Superior temporal gyrus (tissue), 1 donor: ENCODE measurements at regions not wholly inside any gene's neighbourhood (a gene's known extent, or its start where the extent isn't known, plus 50 kb on each side); places are given as distances from the start of the nearest gene placed in this dataset.
"Not testable (repeated sequence)": the region's sequence is repeated elsewhere in the genome, so short reads cannot be mapped to it uniquely, and the experiment has no call there.

ENCODE experiments used
- DNase-seq: peaks from one replicate; pipeline ENCODE4 v3.0.0-alpha.2; 2016; ENCODE audit errors: extremely low spot score

GRCh38 chr22:25395468-25395867 is 169.0 kb upstream of the GRK3 start:
- no peak for DNase-seq

DNA sequence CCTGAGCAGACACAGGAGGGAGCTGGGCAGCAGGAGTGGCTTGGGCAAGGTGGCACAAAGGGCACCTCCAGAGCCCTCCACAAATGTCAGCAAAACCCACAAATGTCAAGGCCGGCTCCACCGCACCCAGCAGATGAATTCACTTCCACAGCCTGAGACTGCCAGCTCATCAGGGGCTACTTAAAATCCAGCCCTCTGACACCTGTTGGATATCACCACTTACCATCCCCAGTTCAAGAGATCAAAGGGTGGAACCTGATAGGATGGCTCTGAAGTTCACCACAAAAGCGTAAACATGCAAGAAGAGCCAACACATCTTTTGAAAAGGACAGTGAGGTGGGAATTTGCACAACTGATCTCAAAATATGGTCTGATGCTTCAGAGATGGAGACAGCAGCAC is 168.6 kb upstream of the GRK3 start:
- DNase-seq, result no peak

- no peak for DNase-seq
Measured at GRCh38 chr22:25396615-25397200, 167.8 kb upstream of the GRK3 start.

GRCh38 chr22:25397616-25398015 is 166.9 kb upstream of the GRK3 start:
- no peak for DNase-seq

- not testable (repeated sequence) for DNase-seq
Measured at GRCh38 chr22:25398591-25399062, 165.8 kb upstream of the GRK3 start.

GRCh38 chr22:25399649-25400151 is 164.8 kb upstream of the GRK3 start:
- DNase-seq, result no peak

DNA sequence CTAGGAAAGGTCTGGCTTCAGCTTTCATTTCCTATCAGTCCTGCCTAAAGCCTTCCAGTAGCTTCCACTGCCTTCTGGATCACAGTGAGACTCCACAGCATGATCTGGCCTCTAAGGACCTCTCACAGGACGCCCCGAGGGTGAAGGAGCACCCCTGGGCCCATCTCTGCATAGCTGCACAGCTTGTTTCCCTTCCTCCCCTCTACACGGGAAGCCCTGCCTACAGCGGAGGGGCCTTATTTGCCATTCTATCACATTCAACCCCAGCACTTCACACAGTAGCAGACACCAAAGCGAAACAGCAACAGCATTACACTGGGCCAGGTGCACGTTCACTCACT is 162.3 kb upstream of the GRK3 start:
- no peak for DNase-seq

GRCh38 chr22:25402501-25403283 is 161.8 kb upstream of the GRK3 start:
- no peak for DNase-seq

GRCh38 chr22:25403284-25403810 is 161.1 kb upstream of the GRK3 start:
- no peak for DNase-seq

DNA sequence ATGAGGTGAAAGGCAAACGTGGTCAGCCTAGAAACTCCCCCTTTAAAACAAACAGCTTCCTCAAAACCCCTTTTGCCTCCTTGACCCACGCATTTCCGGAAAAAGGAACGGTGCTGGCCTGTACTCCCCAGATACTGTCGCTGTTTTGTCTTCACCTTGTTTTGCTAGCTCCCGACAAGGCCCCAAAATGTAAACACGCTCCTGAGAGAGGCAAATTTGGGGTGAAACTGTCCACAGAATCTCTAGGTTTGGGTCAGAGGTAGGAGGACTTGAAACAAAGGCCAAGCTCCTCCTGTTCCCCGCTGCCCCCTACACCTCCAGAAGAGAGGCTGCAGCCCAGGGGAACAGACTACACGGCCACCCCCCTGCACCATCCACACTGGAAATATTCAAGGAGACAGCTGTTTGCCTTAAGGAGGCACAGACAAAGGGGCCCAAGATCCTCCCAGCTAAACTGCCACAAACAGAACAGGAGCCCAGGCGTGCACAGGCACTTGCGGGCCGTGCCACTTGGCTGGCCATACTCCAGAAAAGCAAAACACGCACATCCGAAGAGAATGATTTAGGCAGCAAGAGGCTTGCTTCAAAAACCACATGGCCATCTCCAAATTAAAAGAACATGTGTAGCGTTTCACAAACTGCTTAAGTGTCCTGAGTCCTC is 160.5 kb upstream of the GRK3 start:
- DNase-seq, result no peak

- no peak for DNase-seq
Measured at GRCh38 chr22:25404556-25404927, 159.9 kb upstream of the GRK3 start.

DNA sequence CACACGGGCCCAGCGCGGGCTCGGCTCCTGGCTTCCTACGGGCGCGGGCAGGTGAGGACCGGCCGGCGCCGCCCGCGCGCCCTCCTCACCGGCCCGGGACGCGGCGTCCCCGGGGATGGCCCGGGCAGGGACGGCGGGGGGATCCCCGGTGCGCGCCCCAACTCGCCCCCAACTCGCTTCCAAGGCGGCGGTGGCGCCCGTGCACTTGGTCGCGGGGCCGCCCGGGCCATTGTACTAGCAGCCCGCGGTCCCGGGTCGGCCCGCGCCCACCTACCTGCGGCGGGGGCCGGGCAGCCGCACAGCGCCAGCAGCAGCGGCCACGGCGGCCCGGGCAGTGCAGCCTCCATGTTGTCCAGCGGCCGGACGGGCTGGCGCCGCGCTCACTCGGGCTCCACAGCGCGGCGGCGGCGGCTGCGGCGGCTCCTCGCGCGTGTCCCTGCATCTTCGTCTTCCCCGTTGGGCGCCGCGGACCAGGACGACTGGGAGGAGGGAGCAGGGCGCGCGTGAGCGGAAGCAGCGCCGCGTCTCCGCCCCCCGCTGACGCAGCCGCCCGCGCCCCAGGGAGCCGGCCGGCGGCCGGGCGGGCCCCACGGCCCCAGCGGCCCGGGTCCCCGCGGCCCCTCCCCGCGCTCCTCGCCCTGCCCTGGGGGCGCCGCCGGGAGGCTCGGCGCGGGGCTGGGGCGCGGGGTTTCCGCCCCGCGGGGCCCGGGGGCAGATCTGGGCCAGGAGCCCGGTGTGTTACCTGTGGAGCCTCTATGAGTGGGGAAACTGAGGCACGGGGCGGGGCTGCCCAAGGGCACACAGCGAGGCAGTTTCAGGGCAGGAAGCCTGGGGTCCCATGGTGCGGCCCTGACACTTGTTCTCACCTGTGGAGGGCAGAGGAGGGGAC is 159.3 kb upstream of the GRK3 start:
- DNase-seq, result peak; percentile 76

GRCh38 chr22:25405841-25406509 is 158.5 kb upstream of the GRK3 start:
- no peak for DNase-seq

- no peak for DNase-seq
Measured at GRCh38 chr22:25406510-25407210, 157.8 kb upstream of the GRK3 start.

DNA sequence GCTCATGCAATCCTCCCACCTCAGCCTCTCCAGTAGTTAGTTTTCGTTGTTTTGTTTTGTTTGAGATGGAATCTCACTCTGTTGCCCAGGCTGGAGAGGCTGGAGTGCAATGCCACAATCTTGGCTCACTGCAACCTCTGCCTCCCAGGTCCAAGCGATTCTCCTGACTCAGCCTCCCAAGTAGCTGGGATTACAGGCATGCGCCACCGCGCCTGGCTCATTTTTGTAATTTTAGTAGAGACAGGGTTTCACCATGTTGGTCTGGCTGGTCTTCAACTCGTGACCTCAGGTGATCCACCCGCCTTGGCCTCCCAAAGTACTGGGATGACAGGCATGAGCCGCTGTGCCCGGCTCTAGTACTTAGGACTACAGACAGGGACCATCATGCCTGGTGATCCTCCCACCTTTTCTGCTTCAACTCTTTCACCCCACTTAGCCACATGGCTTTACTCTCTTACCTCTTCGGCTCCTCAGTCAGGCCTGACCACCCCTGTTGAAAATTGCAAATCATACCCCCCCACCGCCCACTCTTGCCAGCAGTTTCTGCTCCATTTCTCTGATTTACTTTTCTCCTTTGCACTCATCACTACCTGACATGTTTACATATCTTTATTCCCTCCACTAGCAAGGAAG is 157.1 kb upstream of the GRK3 start:
- DNase-seq, result no peak

DNA sequence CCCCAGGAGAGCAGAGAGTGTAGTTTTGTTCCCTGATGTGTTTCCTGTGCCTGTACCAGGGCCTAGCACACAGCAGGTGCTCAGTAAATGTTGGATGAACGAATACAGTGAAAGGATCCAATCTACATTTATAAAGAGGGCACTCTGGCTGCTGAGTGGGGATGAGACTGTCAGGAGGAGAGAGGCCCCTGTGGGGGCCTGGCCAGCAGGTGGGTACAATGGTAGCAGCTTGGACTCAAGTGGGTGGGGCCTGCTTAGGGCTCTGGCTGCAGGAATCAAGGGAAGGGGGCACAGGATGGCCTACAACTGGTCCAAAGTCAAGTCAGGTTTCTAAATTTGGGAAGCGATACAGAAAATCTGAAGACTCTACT is 156.6 kb upstream of the GRK3 start:
- no peak for DNase-seq

GRCh38 chr22:25409240-25409639 is 155.2 kb upstream of the GRK3 start:
- no peak for DNase-seq

- no peak for DNase-seq
Measured at GRCh38 chr22:25410849-25411248, 153.6 kb upstream of the GRK3 start.

DNA sequence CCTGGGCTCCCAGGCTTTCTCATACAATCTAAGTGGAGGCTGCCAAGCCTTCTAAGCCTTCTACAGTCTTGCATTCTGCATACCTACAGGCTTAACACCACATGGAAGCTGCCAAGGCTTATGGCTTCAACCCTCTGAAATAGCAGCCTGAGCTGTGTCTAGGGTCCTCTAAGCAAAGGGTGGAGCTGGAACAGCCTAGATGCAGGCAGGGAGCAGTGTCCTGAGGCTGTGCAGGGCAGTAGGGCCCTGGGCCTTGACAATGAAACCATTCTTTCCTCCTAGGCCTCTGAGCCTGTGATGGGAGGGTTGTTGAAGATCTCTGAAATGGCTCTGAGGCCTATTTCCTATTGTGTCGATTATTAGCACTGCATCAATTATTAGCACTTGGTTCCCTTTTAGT is 150.9 kb upstream of the GRK3 start:
- DNase-seq, result no peak

GRCh38 chr22:25415731-25416130 is 148.7 kb upstream of the GRK3 start:
- DNase-seq, result not testable (repeated sequence)
